ENCODE measurements at regions not wholly inside any gene's neighbourhood (a gene's known extent, or its start where the extent isn't known, plus 50 kb on each side); places are given as distances from the start of the nearest gene placed in this dataset.

DNA sequence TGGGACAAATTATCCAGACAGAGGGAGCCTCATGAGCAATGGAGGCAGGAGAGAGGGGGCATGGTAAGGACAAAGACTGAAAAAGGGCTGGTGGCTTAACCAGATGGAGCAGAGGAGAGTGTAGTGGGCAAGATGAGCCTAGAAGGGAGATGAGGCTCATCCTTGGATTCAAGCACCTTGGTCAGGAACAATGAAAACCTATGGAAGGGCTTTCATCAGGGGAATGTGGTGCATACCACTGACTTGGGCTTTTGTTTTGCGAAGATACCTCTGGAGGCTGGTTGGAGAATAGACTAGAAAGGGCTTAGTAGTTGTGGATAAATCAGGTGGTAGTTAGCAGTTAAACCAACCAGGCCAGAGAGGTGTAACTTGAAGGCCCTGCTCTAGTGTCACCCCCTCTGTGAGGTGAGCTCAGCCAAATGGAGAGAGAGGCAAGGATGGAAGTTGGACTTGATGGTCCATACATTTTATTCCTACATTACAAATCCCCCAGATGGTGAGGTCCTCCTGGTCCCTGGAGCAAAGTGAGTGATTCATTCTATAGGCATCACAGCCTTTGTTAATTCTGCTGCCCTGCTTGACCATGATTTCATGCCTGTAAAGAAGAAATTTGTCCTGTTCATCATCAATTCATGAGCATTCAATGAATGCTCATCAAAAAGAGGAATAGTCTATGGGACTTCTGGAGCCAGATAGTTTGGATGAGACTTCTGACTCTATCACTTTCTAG, 264.8 kb upstream of the IGFBP7 start:
- Mint-ChIP-seq H3K27me3 (ENCODE audit: low read depth) (peaks cover 8% of the 10 kb centered on the region), H3K4me3 (no peak overlapping the region), H3K4me1 (no peaks in the 10 kb centered on the region), H3K36me3 (ENCODE audit: low read depth) (no peaks in the 10 kb centered on the region), H3K9me3 (peaks cover 11% of the 10 kb centered on the region), H3K27ac (no peak overlapping the region)
- TF ChIP-seq, protein P1, sequence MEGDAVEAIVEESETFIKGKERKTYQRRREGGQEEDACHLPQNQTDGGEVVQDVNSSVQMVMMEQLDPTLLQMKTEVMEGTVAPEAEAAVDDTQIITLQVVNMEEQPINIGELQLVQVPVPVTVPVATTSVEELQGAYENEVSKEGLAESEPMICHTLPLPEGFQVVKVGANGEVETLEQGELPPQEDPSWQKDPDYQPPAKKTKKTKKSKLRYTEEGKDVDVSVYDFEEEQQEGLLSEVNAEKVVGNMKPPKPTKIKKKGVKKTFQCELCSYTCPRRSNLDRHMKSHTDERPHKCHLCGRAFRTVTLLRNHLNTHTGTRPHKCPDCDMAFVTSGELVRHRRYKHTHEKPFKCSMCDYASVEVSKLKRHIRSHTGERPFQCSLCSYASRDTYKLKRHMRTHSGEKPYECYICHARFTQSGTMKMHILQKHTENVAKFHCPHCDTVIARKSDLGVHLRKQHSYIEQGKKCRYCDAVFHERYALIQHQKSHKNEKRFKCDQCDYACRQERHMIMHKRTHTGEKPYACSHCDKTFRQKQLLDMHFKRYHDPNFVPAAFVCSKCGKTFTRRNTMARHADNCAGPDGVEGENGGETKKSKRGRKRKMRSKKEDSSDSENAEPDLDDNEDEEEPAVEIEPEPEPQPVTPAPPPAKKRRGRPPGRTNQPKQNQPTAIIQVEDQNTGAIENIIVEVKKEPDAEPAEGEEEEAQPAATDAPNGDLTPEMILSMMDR (IDR thresholded peaks at IDR 0.05; ENCODE audit: unreplicated experiment in 3 of 3), result no peak

DNA sequence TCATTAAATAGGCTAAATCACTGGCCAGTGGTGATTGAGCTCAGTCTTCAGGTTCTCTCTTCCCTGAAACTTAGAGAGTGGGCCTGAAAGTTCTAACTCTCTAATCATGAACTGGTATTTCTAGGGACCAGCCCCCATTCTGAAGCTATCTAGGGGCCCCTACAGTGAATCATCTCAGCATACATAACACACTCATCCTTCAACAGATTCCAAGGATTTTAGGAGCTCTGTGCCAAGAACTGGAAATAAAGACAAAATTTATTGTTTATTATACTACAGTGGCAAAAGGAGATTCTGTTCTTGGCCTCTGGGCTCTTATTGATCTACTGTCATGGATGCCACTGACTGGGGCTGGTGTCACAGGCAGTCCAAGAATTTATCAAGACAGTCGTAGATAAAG, 263.8 kb upstream of the IGFBP7 start:
- H3K27me3 Mint-ChIP-seq (ENCODE audit: low read depth), result peaks cover 8% of the 10 kb centered on the region
- TF ChIP-seq, protein P1 (IDR thresholded peaks at IDR 0.05; ENCODE audit: unreplicated experiment in 3 of 3), result no peak
- H3K36me3 Mint-ChIP-seq (ENCODE audit: low read depth), result no peaks in the 10 kb centered on the region
- peaks cover 11% of the 10 kb centered on the region for H3K9me3 Mint-ChIP-seq
- H3K27ac Mint-ChIP-seq, result no peak overlapping the region
- H3K4me1 Mint-ChIP-seq, result no peaks in the 10 kb centered on the region
- H3K4me3 Mint-ChIP-seq, result no peak overlapping the region

DNA sequence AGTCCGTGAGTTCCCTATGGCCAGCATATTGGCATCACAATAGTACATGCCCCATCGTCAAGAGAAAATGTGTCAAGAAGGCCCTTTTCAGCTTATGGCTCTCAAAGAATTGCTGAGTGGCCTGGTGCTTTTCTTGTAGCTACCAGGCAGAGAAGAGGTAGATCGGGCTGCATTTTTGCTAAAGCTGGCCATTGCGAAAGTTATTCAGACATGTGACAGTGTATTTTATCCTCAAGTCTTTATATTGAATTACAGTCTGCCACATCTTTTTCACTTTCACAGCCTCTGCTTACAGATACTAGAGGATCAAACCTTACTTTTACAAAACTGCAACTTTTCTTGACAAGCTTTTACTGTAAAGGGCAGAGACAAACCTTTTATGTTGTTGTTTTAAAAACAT, 261.5 kb upstream of the IGFBP7 start:
- peaks cover 11% of the 10 kb centered on the region for H3K9me3 Mint-ChIP-seq
- TF ChIP-seq, protein P1 (IDR thresholded peaks at IDR 0.05; ENCODE audit: unreplicated experiment in 3 of 3), result no peak
- no peak overlapping the region for H3K27ac Mint-ChIP-seq
- no peak overlapping the region for H3K4me3 Mint-ChIP-seq
- H3K36me3 Mint-ChIP-seq (ENCODE audit: low read depth), result no peaks in the 10 kb centered on the region
- H3K27me3 Mint-ChIP-seq (ENCODE audit: low read depth), result peaks cover 13% of the 10 kb centered on the region
- no peaks in the 10 kb centered on the region for H3K4me1 Mint-ChIP-seq

DNA sequence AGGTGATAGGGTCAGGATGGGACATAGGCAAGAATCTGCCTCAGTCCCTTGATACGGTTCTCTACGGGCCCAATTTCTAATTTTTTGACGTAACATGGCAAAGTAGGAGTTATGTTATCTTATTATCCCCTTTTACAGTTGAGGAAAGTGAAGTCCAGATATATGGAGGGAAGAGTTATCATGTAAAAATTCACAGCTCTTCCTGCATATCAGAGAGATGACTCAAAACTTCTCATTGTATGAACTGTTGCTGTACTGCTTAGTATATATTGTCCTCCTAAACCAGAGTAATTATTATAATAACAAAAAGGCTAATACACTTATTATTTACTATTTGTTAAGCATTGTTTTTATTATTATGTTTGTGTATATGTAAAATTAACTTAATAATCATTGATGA, 260.5 kb upstream of the IGFBP7 start:
- peaks cover 10% of the 10 kb centered on the region for H3K27me3 Mint-ChIP-seq (ENCODE audit: low read depth)
- H3K36me3 Mint-ChIP-seq (ENCODE audit: low read depth), result no peaks in the 10 kb centered on the region
- no peaks in the 10 kb centered on the region for H3K4me1 Mint-ChIP-seq
- TF ChIP-seq, protein P1 (IDR thresholded peaks at IDR 0.05; ENCODE audit: unreplicated experiment in 3 of 3), result no peak
- no peak overlapping the region for H3K27ac Mint-ChIP-seq
- no peak overlapping the region for H3K4me3 Mint-ChIP-seq
- peaks cover 11% of the 10 kb centered on the region for H3K9me3 Mint-ChIP-seq

DNA sequence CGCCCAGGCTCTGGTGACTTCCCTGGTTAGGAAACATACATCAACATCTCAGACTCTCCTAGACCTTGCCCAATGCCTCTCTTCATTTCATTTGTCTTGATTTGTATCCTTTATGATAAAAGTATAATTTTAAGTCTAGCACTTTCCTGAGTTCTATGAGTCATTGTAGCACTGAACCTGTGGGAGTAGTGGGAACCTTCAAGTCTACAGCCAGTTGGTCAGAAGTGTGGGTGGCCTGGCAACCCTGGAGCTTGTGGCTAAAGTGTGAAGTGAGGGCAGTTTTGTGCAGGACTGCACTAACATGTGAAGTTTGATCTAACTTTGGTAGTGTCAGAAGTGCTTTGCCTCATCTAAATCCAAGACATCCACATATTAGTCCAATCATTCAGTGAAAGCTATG, 259.3 kb upstream of the IGFBP7 start:
- TF ChIP-seq, protein P1 (IDR thresholded peaks at IDR 0.05; ENCODE audit: unreplicated experiment in 3 of 3), result no peak
- H3K9me3 Mint-ChIP-seq, result peaks cover 3% of the 10 kb centered on the region
- no peaks in the 10 kb centered on the region for H3K4me1 Mint-ChIP-seq
- no peaks in the 10 kb centered on the region for H3K36me3 Mint-ChIP-seq (ENCODE audit: low read depth)
- peaks cover 5% of the 10 kb centered on the region for H3K27me3 Mint-ChIP-seq (ENCODE audit: low read depth)
- H3K4me3 Mint-ChIP-seq, result no peak overlapping the region
- H3K27ac Mint-ChIP-seq, result no peak overlapping the region

DNA sequence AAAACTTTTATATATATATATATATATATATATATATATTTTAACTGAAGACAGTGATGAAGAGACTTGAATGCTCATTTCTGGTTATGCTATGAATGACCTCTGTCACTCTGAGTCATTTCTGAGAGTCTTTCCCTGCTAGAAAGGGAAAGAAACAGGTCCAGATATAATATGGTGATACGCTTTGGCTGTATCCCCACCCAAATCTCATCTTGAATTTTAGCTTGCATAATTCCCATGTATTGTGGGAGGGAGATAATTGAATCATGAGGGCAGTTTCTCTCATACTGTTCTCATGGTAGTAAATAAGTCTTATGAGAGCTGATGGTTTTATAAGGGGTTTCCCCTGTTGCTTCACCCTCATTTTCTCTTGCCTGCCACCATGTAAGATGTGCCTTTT, 254.1 kb upstream of the IGFBP7 start:
- TF ChIP-seq, protein P1 (IDR thresholded peaks at IDR 0.05; ENCODE audit: unreplicated experiment in 3 of 3), result no peak

More for the DNA sequence above, 254.1 kb upstream of the IGFBP7 start:
- Mint-ChIP-seq H3K36me3 (ENCODE audit: low read depth) (no peaks in the 10 kb centered on the region), H3K4me1 (peaks cover 6% of the 10 kb centered on the region), H3K27me3 (ENCODE audit: low read depth) (peaks cover 5% of the 10 kb centered on the region), H3K27ac (no peak overlapping the region), H3K4me3 (no peak overlapping the region), H3K9me3 (no peaks in the 10 kb centered on the region)
